ENCODE measurements at regions not wholly inside any gene's neighbourhood (a gene's known extent, or its start where the extent isn't known, plus 50 kb on each side); places are given as distances from the start of the nearest gene placed in this dataset.

DNA sequence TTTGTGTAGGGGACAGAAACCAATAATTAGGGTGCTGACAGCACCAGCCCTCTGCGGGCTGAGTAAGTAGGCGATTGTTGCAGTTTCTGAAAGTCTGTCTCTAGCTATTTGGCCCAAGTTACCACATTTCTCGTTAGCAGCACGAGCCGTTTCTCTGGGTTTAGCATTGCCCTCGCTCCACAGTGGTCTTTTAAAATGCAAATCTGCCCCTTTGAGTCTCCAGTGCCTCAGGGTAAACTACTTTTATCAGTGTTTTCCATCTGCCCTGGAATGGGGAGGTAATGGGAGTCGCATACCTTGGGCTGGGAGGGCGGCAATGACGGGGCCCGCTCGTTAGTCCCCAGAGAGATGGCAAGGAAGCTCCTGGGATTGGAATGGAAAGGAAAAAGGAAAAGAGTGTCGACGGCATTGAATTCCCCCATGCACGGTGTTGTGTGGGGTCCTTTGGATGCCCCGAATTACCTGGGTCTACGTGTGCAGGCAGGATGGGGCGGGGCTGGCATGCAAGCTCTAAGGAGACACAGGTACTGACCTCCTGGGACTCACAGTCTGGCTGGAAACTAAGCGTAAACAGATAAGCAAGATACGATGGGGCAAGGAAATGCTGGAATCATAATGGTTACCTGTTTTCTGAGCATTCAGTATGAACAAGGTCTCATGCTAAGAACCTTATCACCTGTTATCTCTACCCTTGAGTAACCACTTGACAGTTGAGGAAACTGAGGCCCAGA is 131.8 kb upstream of the MAP1LC3B2 start:
- Mint-ChIP-seq H3K4me3 (no peak overlapping the region), H3K36me3 (no peaks in the 10 kb centered on the region), H3K9me3 (no peaks in the 10 kb centered on the region), H3K27me3 (ENCODE audit: low read depth in 2 of 2) (peaks cover 0 to 5% of the 10 kb centered on the region in 2 donors), H3K4me1 (no peaks in the 10 kb centered on the region), H3K27ac (no peak overlapping the region)
- Histone ChIP-seq H3K4me1 (ENCODE audit: control insufficient read depth, insufficient read depth, low read length) (no peaks in the 10 kb centered on the region), H3K27me3 (ENCODE audit: control insufficient read depth, insufficient read depth, low read length) (no peaks in the 10 kb centered on the region), H3K36me3 (ENCODE audit: control insufficient read depth, insufficient read depth, low read length) (no peaks in the 10 kb centered on the region), H3K27ac (ENCODE audit: low read length) (no peak overlapping the region), H3K9me3 (ENCODE audit: control insufficient read depth, insufficient read depth, low read length) (no peaks in the 10 kb centered on the region), H3K4me3 (ENCODE audit: low read length) (no peak overlapping the region)
- 86% methylated on average over 19 of the region's 19 CpGs for WGBS (ENCODE audit: insufficient coverage)
- intact Hi-C loops (cut with micrococcal nuclease), result no loop called here
- ATAC-seq, result no peak
- no peak for DNase-seq
- TF ChIP-seq, protein P1, sequence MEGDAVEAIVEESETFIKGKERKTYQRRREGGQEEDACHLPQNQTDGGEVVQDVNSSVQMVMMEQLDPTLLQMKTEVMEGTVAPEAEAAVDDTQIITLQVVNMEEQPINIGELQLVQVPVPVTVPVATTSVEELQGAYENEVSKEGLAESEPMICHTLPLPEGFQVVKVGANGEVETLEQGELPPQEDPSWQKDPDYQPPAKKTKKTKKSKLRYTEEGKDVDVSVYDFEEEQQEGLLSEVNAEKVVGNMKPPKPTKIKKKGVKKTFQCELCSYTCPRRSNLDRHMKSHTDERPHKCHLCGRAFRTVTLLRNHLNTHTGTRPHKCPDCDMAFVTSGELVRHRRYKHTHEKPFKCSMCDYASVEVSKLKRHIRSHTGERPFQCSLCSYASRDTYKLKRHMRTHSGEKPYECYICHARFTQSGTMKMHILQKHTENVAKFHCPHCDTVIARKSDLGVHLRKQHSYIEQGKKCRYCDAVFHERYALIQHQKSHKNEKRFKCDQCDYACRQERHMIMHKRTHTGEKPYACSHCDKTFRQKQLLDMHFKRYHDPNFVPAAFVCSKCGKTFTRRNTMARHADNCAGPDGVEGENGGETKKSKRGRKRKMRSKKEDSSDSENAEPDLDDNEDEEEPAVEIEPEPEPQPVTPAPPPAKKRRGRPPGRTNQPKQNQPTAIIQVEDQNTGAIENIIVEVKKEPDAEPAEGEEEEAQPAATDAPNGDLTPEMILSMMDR (IDR thresholded peaks at IDR 0.05), result no peak

DNA sequence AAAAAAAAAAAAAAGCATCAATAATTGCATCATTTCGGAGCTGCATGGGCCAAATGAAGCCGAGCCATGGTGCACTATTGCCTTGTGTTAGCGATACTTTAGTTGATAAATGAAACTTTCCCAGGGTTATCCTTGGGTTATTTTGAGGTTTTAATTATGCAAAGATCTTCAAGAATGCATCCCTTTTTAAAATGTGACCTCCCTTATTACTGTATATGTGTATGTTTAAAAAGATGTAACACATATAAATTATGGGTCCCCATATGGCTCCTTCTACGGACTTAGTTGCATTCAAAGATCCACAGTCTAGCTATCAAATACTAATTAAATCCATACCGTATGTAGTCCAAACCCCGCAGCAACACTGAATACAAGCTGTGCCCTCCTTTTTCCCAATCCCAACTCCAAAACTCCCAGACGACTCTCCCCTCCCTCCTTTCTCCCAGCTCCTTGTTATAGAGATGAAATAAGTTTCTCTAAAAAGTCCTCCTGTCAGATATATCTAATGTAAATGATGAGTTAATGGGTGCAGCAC is 129.3 kb upstream of the MAP1LC3B2 start:
- no peaks in the 10 kb centered on the region for H3K36me3 Mint-ChIP-seq
- no peak overlapping the region for H3K27ac Mint-ChIP-seq
- H3K36me3 ChIP-seq (ENCODE audit: control insufficient read depth, insufficient read depth, low read length), result no peaks in the 10 kb centered on the region
- ATAC-seq, result no peak
- 86% methylated on average over 6 of the region's 7 CpGs for WGBS (ENCODE audit: insufficient coverage)
- H3K4me1 ChIP-seq (ENCODE audit: control insufficient read depth, insufficient read depth, low read length), result no peaks in the 10 kb centered on the region
- DNase-seq, result no peak
- H3K9me3 ChIP-seq (ENCODE audit: control insufficient read depth, insufficient read depth, low read length), result no peaks in the 10 kb centered on the region
- H3K4me3 ChIP-seq (ENCODE audit: low read length), result no peak overlapping the region
- intact Hi-C loops (cut with micrococcal nuclease), result no loop called here
- H3K9me3 Mint-ChIP-seq, result no peaks in the 10 kb centered on the region
- H3K27ac ChIP-seq (ENCODE audit: low read length), result no peak overlapping the region
- TF ChIP-seq, protein P1 (IDR thresholded peaks at IDR 0.05), result no peak
- H3K27me3 Mint-ChIP-seq (ENCODE audit: low read depth in 2 of 2), result peaks cover 0 to 5% of the 10 kb centered on the region in 2 donors
- no peaks in the 10 kb centered on the region for H3K27me3 ChIP-seq (ENCODE audit: control insufficient read depth, insufficient read depth, low read length)
- no peak overlapping the region for H3K4me3 Mint-ChIP-seq
- no peaks in the 10 kb centered on the region for H3K4me1 Mint-ChIP-seq

DNA sequence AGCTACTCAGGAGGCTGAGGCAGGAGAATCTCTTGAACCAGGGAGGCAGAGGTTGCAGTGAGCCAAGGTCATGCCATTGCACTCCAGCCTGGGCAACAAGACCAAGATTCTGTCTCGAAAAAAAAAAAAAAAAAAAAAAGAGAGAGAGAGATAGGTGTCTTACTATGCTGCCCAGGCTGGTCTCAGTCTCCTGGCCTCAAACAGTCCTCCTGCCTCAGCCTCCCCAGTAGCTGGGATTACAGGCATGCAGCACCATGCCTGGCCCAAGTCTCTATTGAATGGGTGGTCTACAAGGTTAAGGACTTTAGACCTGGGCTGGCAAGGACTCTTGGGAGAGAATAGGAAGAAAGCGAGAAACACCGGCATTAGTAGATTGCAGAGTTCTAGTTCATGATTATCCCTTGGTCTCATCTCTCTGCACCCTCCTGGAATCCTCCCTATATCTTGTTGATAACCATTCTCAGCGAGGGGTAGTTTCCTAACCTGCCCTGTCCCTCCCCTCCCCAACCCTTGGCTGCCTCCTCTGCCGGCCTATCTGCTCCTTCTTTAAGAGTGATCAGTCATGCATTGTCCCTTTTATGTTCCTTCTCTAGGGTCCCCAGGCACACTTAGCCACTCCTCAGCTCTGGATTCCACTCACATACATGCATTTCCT is 128.1 kb upstream of the MAP1LC3B2 start:
- no peak for ATAC-seq
- intact Hi-C loops (cut with micrococcal nuclease), result no loop called here
- H3K27me3 Mint-ChIP-seq (ENCODE audit: low read depth in 2 of 2), result peaks cover 0 to 5% of the 10 kb centered on the region in 2 donors

More for the DNA sequence above, 128.1 kb upstream of the MAP1LC3B2 start:
- Mint-ChIP-seq H3K36me3 (no peaks in the 10 kb centered on the region), H3K4me1 (no peaks in the 10 kb centered on the region), H3K4me3 (no peak overlapping the region), H3K9me3 (no peaks in the 10 kb centered on the region), H3K27ac (no peak overlapping the region)
- TF ChIP-seq, protein P1 (IDR thresholded peaks at IDR 0.05), result no peak
- DNase-seq, result no peak
- no peaks in the 10 kb centered on the region for H3K4me1 ChIP-seq (ENCODE audit: control insufficient read depth, insufficient read depth, low read length)
- H3K36me3 ChIP-seq (ENCODE audit: control insufficient read depth, insufficient read depth, low read length), result no peaks in the 10 kb centered on the region
- no peaks in the 10 kb centered on the region for H3K27me3 ChIP-seq (ENCODE audit: control insufficient read depth, insufficient read depth, low read length)
- WGBS (ENCODE audit: insufficient coverage), result 88% methylated on average over 4 of the region's 5 CpGs
- no peak overlapping the region for H3K27ac ChIP-seq (ENCODE audit: low read length)
- no peaks in the 10 kb centered on the region for H3K9me3 ChIP-seq (ENCODE audit: control insufficient read depth, insufficient read depth, low read length)
- H3K4me3 ChIP-seq (ENCODE audit: low read length), result no peak overlapping the region

Data from natural killer cell (primary cell).